ENCODE measurements at regions not wholly inside any gene's neighbourhood (a gene's known extent, or its start where the extent isn't known, plus 50 kb on each side); places are given as distances from the start of the nearest gene placed in this dataset.

- DNase-seq = no peak
- no peaks in the 10 kb centered on the region for H3K9me3 ChIP-seq (ENCODE audit: control insufficient read depth, low read length)
- no peak overlapping the region for H3K27ac ChIP-seq (ENCODE audit: insufficient read depth, low read length, poor library complexity, severe bottlenecking)
- H3K27me3 ChIP-seq (replicated peaks; ENCODE audit: control insufficient read depth, insufficient read depth, low read length, poor library complexity, severe bottlenecking) = no peaks in the 10 kb centered on the region
- H3K4me1 ChIP-seq (ENCODE audit: control insufficient read depth, insufficient read depth, low read length, poor library complexity, severe bottlenecking) = no peaks in the 10 kb centered on the region
- no peak overlapping the region for H3K4me3 ChIP-seq (ENCODE audit: insufficient read depth, low read depth, low read length, poor library complexity, severe bottlenecking)
- H3K36me3 ChIP-seq (ENCODE audit: control insufficient read depth, insufficient read depth, low read length) = no peaks in the 10 kb centered on the region
Measured at GRCh38 chr1:234944439-234945344, 183.9 kb downstream of the TOMM20 start.

GRCh38 chr1:234943836-234944402 lies 184.7 kb downstream of the TOMM20 start:
- H3K4me1 ChIP-seq (ENCODE audit: control insufficient read depth, insufficient read depth, low read length, poor library complexity, severe bottlenecking) = no peaks in the 10 kb centered on the region
- no peaks in the 10 kb centered on the region for H3K9me3 ChIP-seq (ENCODE audit: control insufficient read depth, low read length)
- no peaks in the 10 kb centered on the region for H3K36me3 ChIP-seq (ENCODE audit: control insufficient read depth, insufficient read depth, low read length)
- DNase-seq = no peak
- H3K27me3 ChIP-seq (replicated peaks; ENCODE audit: control insufficient read depth, insufficient read depth, low read length, poor library complexity, severe bottlenecking) = no peaks in the 10 kb centered on the region
- H3K27ac ChIP-seq (ENCODE audit: insufficient read depth, low read length, poor library complexity, severe bottlenecking) = no peak overlapping the region
- H3K4me3 ChIP-seq (ENCODE audit: insufficient read depth, low read depth, low read length, poor library complexity, severe bottlenecking) = no peak overlapping the region

GRCh38 chr1:234942879-234943506 lies 185.6 kb downstream of the TOMM20 start:
- no peaks in the 10 kb centered on the region for H3K27me3 ChIP-seq (replicated peaks; ENCODE audit: control insufficient read depth, insufficient read depth, low read length, poor library complexity, severe bottlenecking)
- DNase-seq = no peak
- no peaks in the 10 kb centered on the region for H3K36me3 ChIP-seq (ENCODE audit: control insufficient read depth, insufficient read depth, low read length)
- H3K4me1 ChIP-seq (ENCODE audit: control insufficient read depth, insufficient read depth, low read length, poor library complexity, severe bottlenecking) = no peaks in the 10 kb centered on the region
- H3K9me3 ChIP-seq (ENCODE audit: control insufficient read depth, low read length) = no peaks in the 10 kb centered on the region
- H3K4me3 ChIP-seq (ENCODE audit: insufficient read depth, low read depth, low read length, poor library complexity, severe bottlenecking) = no peak overlapping the region
- H3K27ac ChIP-seq (ENCODE audit: insufficient read depth, low read length, poor library complexity, severe bottlenecking) = no peak overlapping the region

- Histone ChIP-seq H3K4me3 (ENCODE audit: insufficient read depth, low read depth, low read length, poor library complexity, severe bottlenecking) (no peak overlapping the region), H3K4me1 (ENCODE audit: control insufficient read depth, insufficient read depth, low read length, poor library complexity, severe bottlenecking) (no peaks in the 10 kb centered on the region), H3K27ac (ENCODE audit: insufficient read depth, low read length, poor library complexity, severe bottlenecking) (no peak overlapping the region), H3K9me3 (ENCODE audit: control insufficient read depth, low read length) (no peaks in the 10 kb centered on the region), H3K36me3 (ENCODE audit: control insufficient read depth, insufficient read depth, low read length) (no peaks in the 10 kb centered on the region), H3K27me3 (replicated peaks; ENCODE audit: control insufficient read depth, insufficient read depth, low read length, poor library complexity, severe bottlenecking) (no peaks in the 10 kb centered on the region)
- no peak for DNase-seq
Measured at GRCh38 chr1:234942012-234942332, 186.7 kb downstream of the TOMM20 start.

DNA sequence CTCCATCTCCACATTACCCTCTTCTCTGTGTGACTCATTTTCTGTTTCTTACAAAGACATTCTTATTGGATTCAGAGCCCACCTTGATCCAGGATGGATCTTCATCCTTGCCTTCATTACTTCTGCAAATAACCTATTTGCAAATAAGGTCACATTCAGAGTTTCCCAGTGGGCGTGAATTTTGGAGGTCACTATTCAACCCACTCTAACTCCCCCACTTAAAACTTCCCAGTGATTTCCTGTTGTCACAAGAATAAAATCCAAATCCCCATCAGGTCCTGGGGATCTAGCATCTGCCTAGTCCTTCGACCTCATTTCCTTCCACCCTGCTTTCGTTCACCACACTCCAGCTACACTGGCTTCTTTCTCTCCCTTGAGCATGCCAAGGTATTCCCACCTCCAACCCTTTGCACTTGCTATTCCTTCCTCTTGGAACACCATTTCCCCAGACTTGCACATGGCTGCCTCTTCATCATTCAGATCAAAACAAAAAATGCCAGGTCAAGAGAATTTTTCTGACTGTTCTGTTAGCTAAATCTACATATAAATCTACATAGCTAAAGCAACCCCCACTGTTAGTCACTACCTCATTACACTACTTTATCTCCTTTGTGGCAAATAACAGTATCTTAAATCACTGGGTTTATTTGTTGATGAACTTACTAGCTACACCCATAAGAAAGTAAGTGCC lies 187.2 kb downstream of the TOMM20 start:
- H3K36me3 ChIP-seq (ENCODE audit: control insufficient read depth, insufficient read depth, low read length) = no peaks in the 10 kb centered on the region
- no peaks in the 10 kb centered on the region for H3K4me1 ChIP-seq (ENCODE audit: control insufficient read depth, insufficient read depth, low read length, poor library complexity, severe bottlenecking)
- H3K27ac ChIP-seq (ENCODE audit: insufficient read depth, low read length, poor library complexity, severe bottlenecking) = no peak overlapping the region
- H3K4me3 ChIP-seq (ENCODE audit: insufficient read depth, low read depth, low read length, poor library complexity, severe bottlenecking) = no peak overlapping the region
- H3K9me3 ChIP-seq (ENCODE audit: control insufficient read depth, low read length) = no peaks in the 10 kb centered on the region
- H3K27me3 ChIP-seq (replicated peaks; ENCODE audit: control insufficient read depth, insufficient read depth, low read length, poor library complexity, severe bottlenecking) = no peaks in the 10 kb centered on the region
- no peak for DNase-seq

- no peaks in the 10 kb centered on the region for H3K9me3 ChIP-seq (ENCODE audit: control insufficient read depth, low read length)
- no peaks in the 10 kb centered on the region for H3K27me3 ChIP-seq (replicated peaks; ENCODE audit: control insufficient read depth, insufficient read depth, low read length, poor library complexity, severe bottlenecking)
- no peak overlapping the region for H3K27ac ChIP-seq (ENCODE audit: insufficient read depth, low read length, poor library complexity, severe bottlenecking)
- no peak overlapping the region for H3K4me3 ChIP-seq (ENCODE audit: insufficient read depth, low read depth, low read length, poor library complexity, severe bottlenecking)
- DNase-seq = no peak
- H3K36me3 ChIP-seq (ENCODE audit: control insufficient read depth, insufficient read depth, low read length) = no peaks in the 10 kb centered on the region
- H3K4me1 ChIP-seq (ENCODE audit: control insufficient read depth, insufficient read depth, low read length, poor library complexity, severe bottlenecking) = no peaks in the 10 kb centered on the region
Measured at GRCh38 chr1:234940841-234941240, 187.8 kb downstream of the TOMM20 start.

GRCh38 chr1:234938924-234939323 lies 189.7 kb downstream of the TOMM20 start:
- no peaks in the 10 kb centered on the region for H3K36me3 ChIP-seq (ENCODE audit: control insufficient read depth, insufficient read depth, low read length)
- no peak for DNase-seq
- H3K4me1 ChIP-seq (ENCODE audit: control insufficient read depth, insufficient read depth, low read length, poor library complexity, severe bottlenecking) = no peaks in the 10 kb centered on the region
- H3K27me3 ChIP-seq (replicated peaks; ENCODE audit: control insufficient read depth, insufficient read depth, low read length, poor library complexity, severe bottlenecking) = no peaks in the 10 kb centered on the region
- H3K4me3 ChIP-seq (ENCODE audit: insufficient read depth, low read depth, low read length, poor library complexity, severe bottlenecking) = no peak overlapping the region
- H3K9me3 ChIP-seq (ENCODE audit: control insufficient read depth, low read length) = no peaks in the 10 kb centered on the region
- H3K27ac ChIP-seq (ENCODE audit: insufficient read depth, low read length, poor library complexity, severe bottlenecking) = no peak overlapping the region

DNA sequence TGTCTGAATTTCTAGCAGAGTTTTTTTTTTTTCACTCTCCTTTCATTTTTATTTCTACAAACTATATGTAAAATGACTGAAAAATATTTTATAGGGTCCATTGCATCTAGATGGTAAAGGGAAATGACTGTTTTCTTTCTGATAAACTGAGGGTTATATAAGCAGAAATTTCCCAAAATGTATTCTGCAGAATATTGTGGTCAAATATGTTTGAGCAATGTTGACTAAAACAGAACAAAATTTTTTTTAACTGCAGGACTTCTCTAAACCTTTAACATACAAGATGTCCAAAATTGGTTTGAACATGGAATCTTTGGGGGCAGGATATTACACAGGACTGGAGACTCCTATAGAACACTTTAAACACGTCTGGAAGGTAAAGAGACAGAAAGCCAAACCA lies 190.5 kb downstream of the TOMM20 start:
- no peak for DNase-seq
- H3K27me3 ChIP-seq (replicated peaks; ENCODE audit: control insufficient read depth, insufficient read depth, low read length, poor library complexity, severe bottlenecking) = no peaks in the 10 kb centered on the region
- H3K27ac ChIP-seq (ENCODE audit: insufficient read depth, low read length, poor library complexity, severe bottlenecking) = no peak overlapping the region
- no peaks in the 10 kb centered on the region for H3K36me3 ChIP-seq (ENCODE audit: control insufficient read depth, insufficient read depth, low read length)
- H3K4me3 ChIP-seq (ENCODE audit: insufficient read depth, low read depth, low read length, poor library complexity, severe bottlenecking) = no peak overlapping the region
- no peaks in the 10 kb centered on the region for H3K4me1 ChIP-seq (ENCODE audit: control insufficient read depth, insufficient read depth, low read length, poor library complexity, severe bottlenecking)
- H3K9me3 ChIP-seq (ENCODE audit: control insufficient read depth, low read length) = no peaks in the 10 kb centered on the region

DNA sequence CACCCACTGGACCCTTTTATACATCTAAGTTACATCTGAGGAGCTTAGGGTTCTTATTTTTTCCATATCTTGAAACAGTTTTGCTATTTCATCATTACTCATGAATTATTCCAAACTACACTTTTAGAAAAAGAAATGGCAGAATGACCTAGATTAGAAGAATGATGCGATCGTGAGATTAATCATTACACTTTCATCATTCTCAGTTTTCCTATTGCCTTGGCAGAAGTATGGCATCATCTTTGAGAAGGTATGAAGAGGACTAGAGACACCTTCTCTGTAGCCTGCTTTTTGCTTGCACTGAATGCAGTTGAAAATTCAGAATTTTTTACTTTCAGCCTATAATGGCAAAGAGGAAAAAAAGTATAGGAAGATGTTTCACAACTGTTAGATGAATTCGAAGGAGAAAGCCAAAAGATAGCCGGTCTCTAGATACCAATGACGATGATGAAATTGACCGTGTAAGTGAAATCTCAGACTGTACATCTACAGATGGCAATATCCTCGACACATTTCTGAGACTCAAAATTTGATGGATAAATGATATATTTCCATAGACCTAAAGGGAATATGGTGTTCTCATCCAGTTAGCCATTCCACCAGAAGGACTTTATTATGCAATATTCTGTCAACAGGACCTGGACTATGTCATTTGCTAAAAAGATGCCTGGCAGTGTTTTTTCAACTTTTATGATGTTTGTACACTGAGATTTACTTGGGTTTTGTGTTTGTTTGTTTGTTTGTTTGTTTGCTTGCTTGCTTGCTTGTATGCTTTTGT lies 191.8 kb downstream of the TOMM20 start:
- H3K27me3 ChIP-seq (replicated peaks; ENCODE audit: control insufficient read depth, insufficient read depth, low read length, poor library complexity, severe bottlenecking) = no peaks in the 10 kb centered on the region
- H3K36me3 ChIP-seq (ENCODE audit: control insufficient read depth, insufficient read depth, low read length) = no peaks in the 10 kb centered on the region
- H3K4me3 ChIP-seq (ENCODE audit: insufficient read depth, low read depth, low read length, poor library complexity, severe bottlenecking) = no peak overlapping the region
- H3K9me3 ChIP-seq (ENCODE audit: control insufficient read depth, low read length) = no peaks in the 10 kb centered on the region
- H3K4me1 ChIP-seq (ENCODE audit: control insufficient read depth, insufficient read depth, low read length, poor library complexity, severe bottlenecking) = no peaks in the 10 kb centered on the region
- no peak overlapping the region for H3K27ac ChIP-seq (ENCODE audit: insufficient read depth, low read length, poor library complexity, severe bottlenecking)
- no peak for DNase-seq

Data from effector memory CD4-positive, alpha-beta T cell (primary cell).